NB4 (cell line): ENCODE measurements at regions not wholly inside any gene's neighbourhood (a gene's known extent, or its start where the extent isn't known, plus 50 kb on each side); places are given as distances from the start of the nearest gene placed in this dataset.

Source experiments
- MYC ChIP-seq: IDR thresholded peaks from 2 replicates; pipeline ENCODE4 v1.6.1; 2011; ENCODE audit warnings: low read depth, low read length
- POLR2A ChIP-seq: IDR thresholded peaks from 2 replicates; pipeline ENCODE4 v1.6.1; 2011; ENCODE audit warnings: mild to moderate bottlenecking; ENCODE audit not compliant: insufficient read length; ENCODE audit errors: extremely low read depth
- TF ChIP-seq, protein P1 (sequence below): IDR thresholded peaks from one replicate; pipeline ENCODE4 v1.5.1; 2012; ENCODE audit warnings: low read depth, low read length
- TF ChIP-seq, protein P2 (sequence below): IDR thresholded peaks from 2 replicates; pipeline ENCODE4 v1.6.1; 2011; ENCODE audit warnings: low read depth, low read length

DNA sequence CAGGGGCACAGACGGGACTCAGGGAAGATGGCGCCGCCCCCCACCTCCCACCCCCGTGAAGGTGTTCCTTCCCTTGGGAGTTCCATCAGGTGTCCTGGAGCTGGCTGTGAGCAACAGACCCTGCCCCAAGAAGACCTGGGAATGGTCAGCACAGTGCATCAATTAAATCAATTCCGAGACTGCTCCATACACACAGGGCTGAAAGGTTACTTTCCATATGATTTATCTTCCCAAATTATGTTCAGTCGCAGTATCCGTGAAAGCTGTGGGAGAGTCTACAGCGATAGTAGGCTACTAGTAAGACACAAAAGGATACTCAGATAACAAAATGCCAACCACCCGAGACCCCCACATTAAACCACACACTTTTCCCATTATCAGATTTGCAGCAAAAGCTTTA is 71.8 kb upstream of the PABPC3 start:
- TF ChIP-seq, protein P1, sequence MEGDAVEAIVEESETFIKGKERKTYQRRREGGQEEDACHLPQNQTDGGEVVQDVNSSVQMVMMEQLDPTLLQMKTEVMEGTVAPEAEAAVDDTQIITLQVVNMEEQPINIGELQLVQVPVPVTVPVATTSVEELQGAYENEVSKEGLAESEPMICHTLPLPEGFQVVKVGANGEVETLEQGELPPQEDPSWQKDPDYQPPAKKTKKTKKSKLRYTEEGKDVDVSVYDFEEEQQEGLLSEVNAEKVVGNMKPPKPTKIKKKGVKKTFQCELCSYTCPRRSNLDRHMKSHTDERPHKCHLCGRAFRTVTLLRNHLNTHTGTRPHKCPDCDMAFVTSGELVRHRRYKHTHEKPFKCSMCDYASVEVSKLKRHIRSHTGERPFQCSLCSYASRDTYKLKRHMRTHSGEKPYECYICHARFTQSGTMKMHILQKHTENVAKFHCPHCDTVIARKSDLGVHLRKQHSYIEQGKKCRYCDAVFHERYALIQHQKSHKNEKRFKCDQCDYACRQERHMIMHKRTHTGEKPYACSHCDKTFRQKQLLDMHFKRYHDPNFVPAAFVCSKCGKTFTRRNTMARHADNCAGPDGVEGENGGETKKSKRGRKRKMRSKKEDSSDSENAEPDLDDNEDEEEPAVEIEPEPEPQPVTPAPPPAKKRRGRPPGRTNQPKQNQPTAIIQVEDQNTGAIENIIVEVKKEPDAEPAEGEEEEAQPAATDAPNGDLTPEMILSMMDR, result no peak
- TF ChIP-seq POLR2A, result no peak
- TF ChIP-seq, protein P2, sequence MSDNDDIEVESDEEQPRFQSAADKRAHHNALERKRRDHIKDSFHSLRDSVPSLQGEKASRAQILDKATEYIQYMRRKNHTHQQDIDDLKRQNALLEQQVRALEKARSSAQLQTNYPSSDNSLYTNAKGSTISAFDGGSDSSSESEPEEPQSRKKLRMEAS, result no peak
- TF ChIP-seq MYC, result no peak
